ENCODE measurements at regions not wholly inside any gene's neighbourhood (a gene's known extent, or its start where the extent isn't known, plus 50 kb on each side); places are given as distances from the start of the nearest gene placed in this dataset.

DNA sequence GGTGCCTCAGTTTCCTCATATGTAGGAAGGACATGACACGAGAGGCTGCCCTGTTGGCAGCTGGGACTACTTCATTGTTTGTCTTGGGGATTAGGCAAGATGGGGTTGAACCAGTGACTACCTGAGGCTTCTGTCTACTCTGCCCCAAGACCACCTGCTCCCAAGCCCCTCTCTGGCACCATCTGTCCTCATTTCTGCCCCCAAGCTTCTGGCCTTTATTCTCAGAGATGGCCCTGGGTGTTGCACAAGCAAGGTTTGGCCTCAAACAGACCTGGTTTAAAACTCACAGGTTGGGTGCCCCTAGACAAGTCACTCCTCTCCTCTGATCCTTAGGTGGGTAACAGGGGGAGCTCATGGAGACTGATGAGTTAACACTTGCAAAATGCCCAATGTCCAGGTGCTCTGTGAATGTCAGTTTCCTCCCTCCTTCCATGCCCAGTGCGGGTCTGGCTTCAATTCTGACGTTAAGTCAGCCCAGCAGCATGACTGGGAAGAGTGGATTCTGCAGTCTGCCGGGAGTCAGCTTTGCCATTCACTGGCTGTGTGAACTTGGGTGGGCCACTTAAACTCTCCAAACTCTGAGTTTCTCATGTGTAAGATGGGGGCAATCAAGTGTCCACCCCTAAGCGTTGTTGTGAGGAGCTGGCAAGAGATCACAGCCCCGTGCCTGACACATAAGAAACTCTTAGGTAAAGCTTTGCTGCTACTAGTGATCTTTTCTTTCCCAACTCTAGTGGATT lies 84.5 kb upstream of the TOX2 start:
- H3K9me1 ChIP-seq (ENCODE audit: insufficient read depth, low read length) = no peaks in the 10 kb centered on the region
- H4K91ac ChIP-seq (ENCODE audit: insufficient read depth, low read depth, low read length) = no peak overlapping the region
- no peak overlapping the region for H2AK5ac ChIP-seq (ENCODE audit: low read depth, low read length)
- H2BK15ac ChIP-seq (ENCODE audit: low read depth, low read length) = no peak overlapping the region
- ATAC-seq (ENCODE audit: low read depth) = no peak
- H2AK9ac ChIP-seq (replicated peaks; ENCODE audit: low read depth, low read length, poor library complexity) = no peak overlapping the region
- H3K36me3 ChIP-seq (ENCODE audit: control insufficient read depth, insufficient read depth, low read length) = no peaks in the 10 kb centered on the region
- TF ChIP-seq MAZ (IDR thresholded peaks at IDR 0.05; ENCODE audit: borderline replicate concordance, low read depth, low read length) (no peak), CTCF (conservative IDR thresholded peaks at IDR 0.05; ENCODE audit: low read depth, low read length) (no peak), MAFK (IDR thresholded peaks at IDR 0.05; ENCODE audit: low read depth, low read length) (no peak), MXI1 (IDR thresholded peaks at IDR 0.05; ENCODE audit: borderline replicate concordance, low read depth, low read length) (no peak), CEBPB (IDR thresholded peaks at IDR 0.05; ENCODE audit: low read depth, low read length) (no peak), ELK1 (IDR thresholded peaks at IDR 0.05; ENCODE audit: borderline replicate concordance, low read depth, low read length) (no peak), BHLHE40 (IDR thresholded peaks at IDR 0.05; ENCODE audit: low read depth, low read length) (no peak), RAD21 (IDR thresholded peaks at IDR 0.05; ENCODE audit: low read length) (no peak)
- no peak overlapping the region for H3K18ac ChIP-seq (ENCODE audit: low read depth, low read length)
- no peak overlapping the region for H2AFZ ChIP-seq (replicated peaks; ENCODE audit: low read length, poor library complexity)
- in situ Hi-C loops (cut with MboI; ENCODE audit: low sequenced_read_pairs) (no loop called here), dilution Hi-C loops (cut with HindIII; ENCODE audit: low sequenced_read_pairs, unreplicated experiment) (no loop called here), intact Hi-C loops (cut with micrococcal nuclease) (no loop called here)
- H3K4me1 ChIP-seq (ENCODE audit: control insufficient read depth, insufficient read depth, low read length) = no peaks in the 10 kb centered on the region
- no peak overlapping the region for H4K8ac ChIP-seq (ENCODE audit: low read depth in 2 of 2, low read length in 2 of 2)
- no peaks in the 10 kb centered on the region for H3K79me1 ChIP-seq (ENCODE audit: low read depth in 1 of 2, low read length in 2 of 2)
- H3K23ac ChIP-seq (ENCODE audit: low read depth, low read length) = no peak overlapping the region
- no peak overlapping the region for H4K5ac ChIP-seq (ENCODE audit: low read depth, low read length)
- no CpG with 5 or more reads among the region's 6 CpGs for WGBS, 2 experiments (ENCODE audit: extremely low coverage in 2 of 2, insufficient read length in 1 of 2)
- peaks cover 40% of the 10 kb centered on the region for H3K27me3 ChIP-seq (ENCODE audit: control insufficient read depth, insufficient read depth, low read length)
- H3K56ac ChIP-seq (ENCODE audit: extremely low read depth, insufficient read depth, low read length) = no peak overlapping the region
- no peak overlapping the region for H3K4me3 ChIP-seq (ENCODE audit: insufficient read depth, low read depth, low read length)
- ChIA-PET CTCF (no interaction called here), POLR2A (ENCODE audit: unreplicated experiment) (no interaction called here)
- H3K4ac ChIP-seq (ENCODE audit: low read depth, low read length) = no peak overlapping the region
- no peak overlapping the region for H3K4me2 ChIP-seq (ENCODE audit: low read depth, low read length)
- H3K27ac ChIP-seq (ENCODE audit: insufficient read depth, low read length) = no peak overlapping the region
- no peaks in the 10 kb centered on the region for H4K20me1 ChIP-seq (ENCODE audit: insufficient read depth, low read length)
- no peak overlapping the region for H2BK5ac ChIP-seq (ENCODE audit: low read depth, low read length, poor library complexity, severe bottlenecking)
- no TSS peak for BruUV-seq (replicated peaks)
- H3K9me3 ChIP-seq (ENCODE audit: control insufficient read depth, insufficient read depth, low read length) = peaks cover 14% of the 10 kb centered on the region
- H3K9ac ChIP-seq (ENCODE audit: low read depth, low read length) = no peak overlapping the region
- DNase-seq = no peak
- H2BK20ac ChIP-seq (ENCODE audit: low read depth, low read length) = no peak overlapping the region
- H2BK120ac ChIP-seq (ENCODE audit: low read depth, low read length) = no peak overlapping the region
- H3K14ac ChIP-seq (replicated peaks; ENCODE audit: low read depth, low read length) = no peak overlapping the region
